ENCODE measurements at regions not wholly inside any gene's neighbourhood (a gene's known extent, or its start where the extent isn't known, plus 50 kb on each side); places are given as distances from the start of the nearest gene placed in this dataset.
"Not testable (repeated sequence)": the region's sequence is repeated elsewhere in the genome, so short reads cannot be mapped to it uniquely, and the experiment has no call there.

GRCh38 chr5:68681929-68682328 is 411.9 kb upstream of the SLC30A5 start:
- no peak for DNase-seq

- DNase-seq, result no peak
Measured at GRCh38 chr5:68682400-68683160, 411.2 kb upstream of the SLC30A5 start.

- DNase-seq, result no peak
Measured at GRCh38 chr5:68683632-68684036, 410.2 kb upstream of the SLC30A5 start.

GRCh38 chr5:68685863-68686262 is 408.0 kb upstream of the SLC30A5 start:
- no peak for DNase-seq

- no peak for DNase-seq
Measured at GRCh38 chr5:68688547-68688946, 405.3 kb upstream of the SLC30A5 start.

GRCh38 chr5:68689010-68689409 is 404.8 kb upstream of the SLC30A5 start:
- DNase-seq, result no peak

- DNase-seq, result not testable (repeated sequence)
Measured at GRCh38 chr5:68691874-68692273, 401.9 kb upstream of the SLC30A5 start.

GRCh38 chr5:68698025-68698940 is 395.5 kb upstream of the SLC30A5 start:
- no peak for DNase-seq

- DNase-seq, result no peak
Measured at GRCh38 chr5:68699966-68700365, 393.8 kb upstream of the SLC30A5 start.

GRCh38 chr5:68707575-68707974 is 386.2 kb upstream of the SLC30A5 start:
- DNase-seq, result no peak

- DNase-seq, result no peak
Measured at GRCh38 chr5:68708156-68708841, 385.5 kb upstream of the SLC30A5 start.

GRCh38 chr5:68708842-68709170 is 385.0 kb upstream of the SLC30A5 start:
- no peak for DNase-seq

GRCh38 chr5:68709239-68709638 is 384.6 kb upstream of the SLC30A5 start:
- DNase-seq, result no peak

GRCh38 chr5:68710514-68710913 is 383.3 kb upstream of the SLC30A5 start:
- DNase-seq, result no peak

GRCh38 chr5:68711293-68712200 is 382.3 kb upstream of the SLC30A5 start:
- no peak for DNase-seq

- no peak for DNase-seq
Measured at GRCh38 chr5:68714810-68715209, 379.0 kb upstream of the SLC30A5 start.

GRCh38 chr5:68720884-68721610 is 372.8 kb upstream of the SLC30A5 start:
- no peak for DNase-seq

GRCh38 chr5:68722357-68722756 is 371.5 kb upstream of the SLC30A5 start:
- no peak for DNase-seq

- DNase-seq, result no peak
Measured at GRCh38 chr5:68725905-68726683, 367.7 kb upstream of the SLC30A5 start.

- no peak for DNase-seq
Measured at GRCh38 chr5:68727931-68728330, 365.9 kb upstream of the SLC30A5 start.

- no peak for DNase-seq
Measured at GRCh38 chr5:68729678-68730077, 364.1 kb upstream of the SLC30A5 start.
